Activated CD4-positive, alpha-beta T cell treated with anti-CD3 and anti-CD28 coated beads, Interleukin-2, amount 10 ng/mL, durations not matched to agents 24 days and 14 days (primary cell): ENCODE measurements at regions not wholly inside any gene's neighbourhood (a gene's known extent, or its start where the extent isn't known, plus 50 kb on each side); places are given as distances from the start of the nearest gene placed in this dataset.
"Not testable (repeated sequence)": the region's sequence is repeated elsewhere in the genome, so short reads cannot be mapped to it uniquely, and the experiment has no call there.

Experiments used
- DNase-seq: peaks from one replicate; pipeline ENCODE4 v3.0.0; 2022
- H3K27ac Mint-ChIP-seq: one replicate; pipeline ENCODE4 v1.8.0; 2022; ENCODE audit warnings: mild to moderate bottlenecking, mixed read lengths
- H3K27me3 Mint-ChIP-seq: one replicate; pipeline ENCODE4 v1.8.0; 2022; ENCODE audit warnings: mixed read lengths
- H3K36me3 Mint-ChIP-seq: one replicate; pipeline ENCODE4 v1.8.0; 2022; ENCODE audit warnings: low read depth, mild to moderate bottlenecking, mixed read lengths
- H3K4me1 Mint-ChIP-seq: one replicate; pipeline ENCODE4 v1.8.0; 2021; ENCODE audit warnings: mixed read lengths
- H3K4me3 Mint-ChIP-seq: one replicate; pipeline ENCODE4 v1.8.0; 2022; ENCODE audit warnings: mild to moderate bottlenecking, moderate library complexity, mixed read lengths
- H3K9me3 Mint-ChIP-seq: one replicate; pipeline ENCODE4 v1.8.0; 2021; ENCODE audit warnings: mixed read lengths
- intact Hi-C: fragments of 100-400 bp; cut with micrococcal nuclease; formaldehyde crosslinking; loops from one replicate; pipeline ENCODE4 v1.15.1; 2023

DNA sequence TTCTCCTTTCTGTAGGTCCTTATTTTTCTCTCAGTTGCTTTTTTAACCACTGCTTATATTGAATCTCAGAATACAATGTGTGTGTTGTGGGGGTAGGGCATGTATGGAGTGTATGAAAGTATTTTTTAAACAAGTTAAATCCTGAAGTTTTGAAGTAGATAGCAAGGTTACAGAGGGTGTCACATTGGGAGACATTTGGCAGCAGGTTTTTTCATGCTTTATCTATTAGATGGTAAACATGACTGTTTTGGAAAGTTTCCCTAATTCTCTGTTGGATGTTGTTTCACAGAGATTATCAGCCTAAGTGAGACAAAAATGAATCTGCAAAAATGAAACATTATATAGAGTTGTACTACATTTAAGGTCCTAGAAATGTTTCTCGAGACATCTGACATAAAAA is 190.6 kb upstream of the ARPP21 start:
- no peaks in the 10 kb centered on the region for H3K9me3 Mint-ChIP-seq
- no peaks in the 10 kb centered on the region for H3K4me1 Mint-ChIP-seq
- no peak overlapping the region for H3K27ac Mint-ChIP-seq
- H3K36me3 Mint-ChIP-seq = no peaks in the 10 kb centered on the region
- intact Hi-C loops = no loop called here
- H3K4me3 Mint-ChIP-seq = no peak overlapping the region
- no peaks in the 10 kb centered on the region for H3K27me3 Mint-ChIP-seq
- no peak for DNase-seq

DNA sequence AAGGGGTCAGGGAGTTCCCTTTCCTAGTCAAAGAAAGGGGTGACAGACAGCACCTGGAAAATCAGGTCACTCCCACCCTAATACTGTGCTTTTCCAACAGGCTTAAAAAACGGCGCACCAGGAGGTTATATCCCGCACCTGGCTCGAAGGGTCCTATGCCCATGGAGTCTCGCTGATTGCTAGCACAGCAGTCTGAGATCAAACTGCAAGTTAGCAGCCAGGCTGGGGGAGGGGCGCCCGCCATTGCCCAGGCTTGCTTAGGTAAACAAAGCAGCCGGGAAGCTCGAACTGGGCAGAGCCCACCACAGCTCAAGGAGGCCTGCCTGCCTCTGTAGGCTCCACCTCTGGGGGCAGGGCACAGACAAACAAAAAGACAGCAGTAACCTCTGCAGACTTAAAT is 184.5 kb upstream of the ARPP21 start:
- H3K27ac Mint-ChIP-seq, H3K4me3 Mint-ChIP-seq, DNase-seq, intact Hi-C loops, H3K4me1 Mint-ChIP-seq, H3K36me3 Mint-ChIP-seq, H3K27me3 Mint-ChIP-seq, H3K9me3 Mint-ChIP-seq: not testable (repeated sequence)

DNA sequence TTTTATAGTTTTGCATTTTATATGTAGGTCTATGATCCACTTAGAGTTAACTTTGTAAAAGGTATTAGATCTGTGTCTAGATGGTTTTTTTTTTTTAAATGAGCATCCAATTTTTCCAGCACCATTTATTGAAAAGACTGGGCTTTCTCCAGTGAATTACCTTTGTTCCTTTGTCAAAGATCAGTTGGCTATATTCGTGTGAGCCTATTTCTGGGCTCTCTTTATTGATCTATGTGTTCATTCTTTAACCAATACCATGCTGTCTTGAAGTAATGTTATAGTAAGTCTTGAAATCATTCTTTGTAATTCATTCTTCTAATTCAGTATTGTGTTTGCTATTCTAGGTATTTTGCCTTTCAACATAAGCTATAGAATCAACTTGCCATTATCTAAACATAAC is 165.4 kb upstream of the ARPP21 start:
- Mint-ChIP-seq H3K4me3 (no peak overlapping the region), H3K4me1 (no peaks in the 10 kb centered on the region), H3K36me3 (no peaks in the 10 kb centered on the region), H3K9me3 (no peaks in the 10 kb centered on the region), H3K27me3 (no peaks in the 10 kb centered on the region), H3K27ac (no peak overlapping the region)
- DNase-seq = no peak
- intact Hi-C loops = no loop called here

DNA sequence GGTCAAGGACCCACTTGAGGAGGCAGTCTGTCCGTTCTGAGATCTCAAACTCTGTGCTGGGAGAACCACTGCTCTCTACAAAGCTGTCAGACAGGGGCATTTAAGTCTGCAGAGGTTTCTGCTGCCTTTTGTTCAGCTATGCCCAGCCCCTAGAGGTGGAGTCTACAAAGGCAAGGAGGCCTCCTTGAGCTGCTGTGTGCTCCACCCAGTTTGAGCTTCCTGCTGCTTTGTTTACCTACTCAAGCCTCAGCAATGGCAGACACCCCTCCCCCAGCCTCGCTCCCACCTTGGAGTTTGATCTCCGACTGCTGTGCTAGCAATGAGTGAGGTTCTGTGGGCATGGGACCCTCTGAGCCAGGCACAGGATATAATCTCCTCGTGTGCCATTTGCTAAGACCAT is 156.8 kb upstream of the ARPP21 start:
- DNase-seq, H3K9me3 Mint-ChIP-seq, H3K27me3 Mint-ChIP-seq, H3K27ac Mint-ChIP-seq, intact Hi-C loops, H3K4me1 Mint-ChIP-seq, H3K36me3 Mint-ChIP-seq, H3K4me3 Mint-ChIP-seq: not testable (repeated sequence)

DNA sequence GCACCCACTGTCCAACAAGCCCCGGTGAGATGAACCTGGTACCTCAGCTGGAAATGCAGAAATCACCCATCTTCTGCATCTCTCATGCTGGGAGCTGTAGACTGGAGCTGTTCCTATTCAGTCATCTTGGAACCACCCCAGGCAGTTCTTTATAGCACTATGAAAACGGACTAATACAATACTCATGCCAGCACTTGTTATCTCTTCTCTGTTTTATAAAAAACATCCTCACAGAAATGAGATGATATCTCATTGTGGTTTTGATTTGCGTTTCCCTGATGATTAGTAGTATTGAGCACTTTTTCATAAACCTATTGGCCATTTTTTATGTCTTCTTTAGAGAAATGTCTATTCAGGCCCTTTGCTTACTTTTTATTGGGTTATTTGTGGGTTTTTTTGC is 156.2 kb upstream of the ARPP21 start:
- H3K4me1 Mint-ChIP-seq = no peaks in the 10 kb centered on the region
- DNase-seq = no peak
- intact Hi-C loops = no loop called here
- no peaks in the 10 kb centered on the region for H3K9me3 Mint-ChIP-seq
- H3K36me3 Mint-ChIP-seq = no peaks in the 10 kb centered on the region
- no peak overlapping the region for H3K27ac Mint-ChIP-seq
- H3K27me3 Mint-ChIP-seq = no peaks in the 10 kb centered on the region
- no peak overlapping the region for H3K4me3 Mint-ChIP-seq

DNA sequence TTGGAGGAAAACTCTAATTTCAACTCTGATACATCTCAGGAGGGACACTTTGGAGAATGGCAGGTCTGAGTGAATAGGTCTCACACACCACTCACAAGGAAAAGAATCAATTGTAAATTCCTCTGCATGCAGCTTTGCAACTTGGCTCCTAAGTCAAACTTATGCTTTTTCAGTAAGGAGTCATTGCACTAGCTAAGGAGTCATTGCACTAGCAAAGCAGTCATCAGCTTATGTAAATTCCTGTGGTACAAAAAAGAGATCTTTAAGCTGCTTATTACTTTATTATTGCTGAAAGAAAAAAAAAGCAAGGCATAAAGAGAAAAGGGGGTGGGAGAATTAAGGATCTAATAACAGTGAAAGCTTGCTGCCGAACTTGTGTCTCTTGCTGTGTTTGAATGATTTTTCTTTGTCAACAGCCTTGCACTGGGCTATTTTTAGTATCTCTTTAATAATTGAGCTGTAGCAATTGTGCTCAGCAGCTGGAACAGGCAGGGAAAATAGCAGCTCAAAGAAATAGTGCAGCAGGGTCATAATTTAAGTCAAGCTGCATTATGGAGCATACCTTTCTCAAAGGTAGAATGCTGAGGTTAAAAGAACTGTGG is 154.3 kb upstream of the ARPP21 start:
- no peak overlapping the region for H3K27ac Mint-ChIP-seq
- H3K4me3 Mint-ChIP-seq = no peak overlapping the region
- intact Hi-C loops = no loop called here
- no peak for DNase-seq
- no peaks in the 10 kb centered on the region for H3K4me1 Mint-ChIP-seq
- no peaks in the 10 kb centered on the region for H3K36me3 Mint-ChIP-seq
- H3K9me3 Mint-ChIP-seq = no peaks in the 10 kb centered on the region
- H3K27me3 Mint-ChIP-seq = no peaks in the 10 kb centered on the region

DNA sequence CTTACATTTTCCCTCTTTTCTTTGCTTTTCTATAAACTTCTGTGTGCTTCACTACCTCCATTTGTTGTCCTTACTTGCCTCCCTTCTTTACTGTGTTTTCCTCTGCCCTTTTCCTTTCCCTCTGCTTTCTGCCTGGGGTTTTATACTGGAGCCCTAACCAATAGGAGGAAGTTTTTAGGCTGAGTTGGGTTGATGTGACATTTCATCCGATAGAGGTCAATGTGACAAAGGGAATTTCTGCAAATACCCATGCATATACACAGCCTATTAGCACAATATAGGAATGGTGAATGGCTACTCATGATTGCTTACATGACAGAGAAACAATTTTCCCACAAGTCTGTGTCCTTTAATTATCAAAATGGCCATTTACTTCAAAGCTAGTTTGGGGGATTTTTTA is 153.0 kb upstream of the ARPP21 start:
- intact Hi-C loops = no loop called here
- Mint-ChIP-seq H3K9me3 (no peaks in the 10 kb centered on the region), H3K4me3 (no peak overlapping the region), H3K27me3 (no peaks in the 10 kb centered on the region), H3K4me1 (no peaks in the 10 kb centered on the region), H3K36me3 (no peaks in the 10 kb centered on the region), H3K27ac (no peak overlapping the region)
- DNase-seq = no peak

DNA sequence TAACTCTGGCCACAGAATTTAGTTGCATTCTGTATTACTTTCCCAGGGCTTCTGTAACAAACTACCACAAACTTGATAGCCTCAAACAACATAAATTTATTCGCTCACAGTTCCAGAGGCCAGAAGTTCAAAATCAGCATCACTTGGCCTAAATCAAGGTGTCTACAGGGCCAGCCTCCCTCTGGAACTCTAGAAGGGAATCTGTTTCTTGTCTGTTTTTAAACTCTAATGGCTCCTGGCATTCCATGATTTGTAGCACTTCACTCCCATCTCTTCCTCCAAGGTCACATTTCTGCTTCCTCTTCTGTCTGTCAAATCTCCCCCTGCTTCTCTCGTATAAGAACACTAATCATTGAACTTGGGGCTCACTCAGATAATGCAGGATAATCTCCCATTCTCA is 151.9 kb upstream of the ARPP21 start:
- intact Hi-C loops = no loop called here
- Mint-ChIP-seq H3K27ac (no peak overlapping the region), H3K36me3 (no peaks in the 10 kb centered on the region), H3K27me3 (no peaks in the 10 kb centered on the region), H3K4me1 (no peaks in the 10 kb centered on the region), H3K9me3 (no peaks in the 10 kb centered on the region), H3K4me3 (no peak overlapping the region)
- DNase-seq = no peak

DNA sequence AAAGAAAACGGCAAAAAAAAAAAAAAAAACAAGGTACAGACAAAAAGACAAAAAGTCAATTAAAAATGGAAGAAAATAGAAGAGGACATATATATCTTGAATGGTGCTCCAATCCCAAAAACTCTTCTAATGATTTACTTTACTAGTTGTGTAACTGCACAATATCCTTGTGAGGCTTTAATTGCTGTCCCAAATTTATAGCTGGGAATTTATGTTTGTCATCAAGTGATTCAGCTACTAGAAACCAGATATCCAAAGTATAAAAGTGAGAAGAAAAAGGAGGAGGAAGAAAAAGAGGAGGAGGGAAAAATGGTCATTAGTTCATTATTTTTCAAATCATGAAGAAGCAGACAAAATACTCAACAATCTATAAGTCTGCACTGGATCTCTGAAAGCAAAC is 150.8 kb upstream of the ARPP21 start:
- H3K27ac Mint-ChIP-seq = no peak overlapping the region
- H3K27me3 Mint-ChIP-seq = no peaks in the 10 kb centered on the region
- H3K36me3 Mint-ChIP-seq = no peaks in the 10 kb centered on the region
- intact Hi-C loops = no loop called here
- no peaks in the 10 kb centered on the region for H3K4me1 Mint-ChIP-seq
- no peaks in the 10 kb centered on the region for H3K9me3 Mint-ChIP-seq
- no peak for DNase-seq
- no peak overlapping the region for H3K4me3 Mint-ChIP-seq

DNA sequence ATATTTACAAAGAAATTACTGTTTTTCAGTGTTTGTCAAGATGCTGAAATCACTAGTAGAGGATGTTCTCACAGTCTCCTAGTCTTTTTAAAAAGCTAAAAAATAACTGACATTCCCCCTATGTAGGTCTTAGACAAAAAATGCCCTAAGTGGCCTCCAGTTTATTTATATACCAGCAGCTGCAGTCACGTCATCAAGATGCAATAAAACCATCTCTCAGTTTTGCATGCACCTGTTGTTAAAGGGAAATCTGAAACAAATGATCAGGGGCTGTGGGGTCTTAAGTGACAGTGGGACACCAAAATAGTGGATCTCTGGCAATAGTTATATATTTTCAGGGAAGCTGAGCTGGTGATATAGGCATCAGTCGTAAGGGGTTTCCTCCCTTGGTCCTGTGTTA is 146.5 kb upstream of the ARPP21 start:
- no peaks in the 10 kb centered on the region for H3K9me3 Mint-ChIP-seq
- intact Hi-C loops = no loop called here

DNA sequence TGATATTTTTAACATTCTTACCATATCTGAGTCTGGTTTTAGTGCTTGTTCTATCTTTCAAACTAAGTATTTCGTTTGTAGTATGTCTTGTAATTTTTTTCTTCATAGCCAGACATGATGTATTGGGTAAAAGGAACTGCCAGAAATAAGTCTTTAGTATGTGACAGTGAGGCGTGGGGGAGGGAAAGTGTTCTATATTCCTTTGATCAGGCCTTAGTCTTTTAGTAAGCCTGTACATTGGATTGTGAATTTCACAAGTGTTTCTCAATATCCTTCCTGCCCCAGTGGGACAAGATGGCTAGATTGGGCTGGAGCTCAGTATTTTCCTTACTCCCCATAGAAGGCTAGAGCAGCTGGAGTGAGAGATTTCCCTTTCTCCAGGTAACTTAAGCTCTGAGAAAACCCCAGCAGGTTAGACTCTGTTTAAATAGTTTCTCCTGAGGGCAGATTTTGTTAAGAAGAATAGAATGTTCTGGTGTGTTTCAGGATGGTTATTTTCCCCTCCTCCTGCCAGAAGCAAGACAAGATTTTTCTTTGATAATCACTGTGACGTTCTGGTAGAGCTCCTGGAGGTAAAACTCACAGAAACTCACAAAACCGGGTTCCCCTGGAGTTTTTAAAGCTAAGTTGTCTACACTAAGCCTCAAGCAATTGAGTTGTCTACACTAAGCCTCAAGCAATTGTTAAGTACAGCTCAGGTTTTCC is 140.7 kb upstream of the ARPP21 start:
- H3K27me3 Mint-ChIP-seq = no peaks in the 10 kb centered on the region
- H3K9me3 Mint-ChIP-seq = no peaks in the 10 kb centered on the region
- DNase-seq = no peak
- no peaks in the 10 kb centered on the region for H3K4me1 Mint-ChIP-seq
- intact Hi-C loops = no loop called here
- no peak overlapping the region for H3K27ac Mint-ChIP-seq
- no peak overlapping the region for H3K4me3 Mint-ChIP-seq
- no peaks in the 10 kb centered on the region for H3K36me3 Mint-ChIP-seq

More for the DNA sequence above, 146.5 kb upstream of the ARPP21 start:
- Mint-ChIP-seq H3K27me3 (no peaks in the 10 kb centered on the region), H3K36me3 (no peaks in the 10 kb centered on the region), H3K27ac (no peak overlapping the region), H3K4me3 (no peak overlapping the region), H3K4me1 (no peaks in the 10 kb centered on the region)
- DNase-seq = no peak

DNA sequence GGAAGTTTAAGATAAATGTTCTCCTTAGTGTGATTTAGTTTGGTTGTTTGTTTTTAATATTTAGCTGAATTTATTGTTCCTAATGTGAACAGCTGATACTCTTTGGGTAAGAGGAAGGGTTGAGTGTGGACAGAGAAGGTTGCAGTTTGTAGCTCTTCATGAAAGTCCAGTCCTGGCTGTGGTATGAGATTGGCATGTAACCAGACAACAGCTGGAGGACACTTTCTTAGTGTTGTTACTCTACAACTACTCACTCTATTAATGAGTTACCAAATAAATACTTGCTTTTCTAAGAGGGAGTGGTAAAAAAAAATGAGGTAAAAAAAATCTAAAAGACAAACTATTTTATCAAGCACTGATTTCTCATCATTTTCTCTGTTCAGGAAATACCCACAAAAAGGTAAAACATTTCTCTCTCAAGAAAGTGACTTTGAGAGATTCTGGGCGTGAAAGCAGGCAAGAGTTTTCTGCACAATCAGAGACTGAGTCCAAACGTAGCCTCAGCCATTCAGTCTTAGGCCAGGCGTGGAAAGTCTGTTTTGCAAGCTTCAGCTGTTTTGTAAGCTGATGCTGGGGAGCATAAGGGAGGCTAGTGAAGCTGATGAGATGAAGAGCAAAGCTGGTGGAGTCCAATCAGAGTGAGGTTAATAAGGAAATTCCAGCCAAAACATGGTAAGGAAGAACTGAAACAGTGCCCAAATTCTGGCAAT is 138.5 kb upstream of the ARPP21 start:
- H3K27me3 Mint-ChIP-seq = no peaks in the 10 kb centered on the region
- intact Hi-C loops = no loop called here
- no peak for DNase-seq
- H3K9me3 Mint-ChIP-seq = no peaks in the 10 kb centered on the region
- no peaks in the 10 kb centered on the region for H3K4me1 Mint-ChIP-seq
- H3K27ac Mint-ChIP-seq = no peak overlapping the region
- H3K4me3 Mint-ChIP-seq = no peak overlapping the region
- no peaks in the 10 kb centered on the region for H3K36me3 Mint-ChIP-seq

DNA sequence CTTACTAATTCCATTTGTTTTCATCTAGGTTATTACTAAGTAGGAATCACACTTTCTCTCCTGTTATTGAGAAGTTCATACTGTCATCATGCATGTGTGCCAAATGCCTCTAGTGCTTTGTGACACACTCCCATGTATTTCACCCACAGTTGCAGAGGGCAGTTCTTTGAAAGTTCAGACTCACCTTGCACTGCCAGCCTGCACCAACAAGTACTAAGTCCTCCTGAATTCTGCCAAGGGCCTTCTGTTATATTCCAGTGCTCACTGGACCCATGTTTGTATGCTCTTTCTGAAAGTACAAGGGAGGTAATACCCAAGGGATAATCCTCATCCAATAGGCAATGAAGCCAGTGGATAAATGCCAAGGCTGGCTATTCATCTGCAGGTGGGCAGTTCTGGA is 136.6 kb upstream of the ARPP21 start:
- no peaks in the 10 kb centered on the region for H3K36me3 Mint-ChIP-seq
- H3K27me3 Mint-ChIP-seq = no peaks in the 10 kb centered on the region
- intact Hi-C loops = no loop called here
- DNase-seq = no peak
- H3K9me3 Mint-ChIP-seq = peaks cover 4% of the 10 kb centered on the region
- H3K27ac Mint-ChIP-seq = no peak overlapping the region
- H3K4me1 Mint-ChIP-seq = no peaks in the 10 kb centered on the region
- no peak overlapping the region for H3K4me3 Mint-ChIP-seq

DNA sequence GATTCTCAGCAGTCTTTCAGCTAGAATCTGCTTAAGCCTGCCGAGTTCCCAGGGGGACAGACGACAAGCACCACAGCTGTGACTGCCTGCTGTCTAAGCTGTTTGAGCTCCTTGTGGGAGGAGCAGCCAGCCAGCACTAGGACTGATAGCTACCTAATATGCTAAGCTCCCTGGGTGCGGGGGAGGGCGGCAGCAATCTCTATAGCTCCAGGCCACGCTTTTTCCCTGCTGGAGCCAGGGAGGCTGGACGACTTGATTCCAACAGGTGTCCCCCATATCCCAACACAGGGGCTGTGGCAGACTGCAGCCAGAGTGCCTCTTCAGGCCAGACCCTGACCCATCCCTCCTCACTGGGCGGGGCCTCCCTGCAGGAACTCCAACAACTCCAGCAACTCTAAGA is 134.1 kb upstream of the ARPP21 start:
- DNase-seq = no peak
- intact Hi-C loops = no loop called here
- Mint-ChIP-seq H3K4me1 (no peaks in the 10 kb centered on the region), H3K36me3 (no peaks in the 10 kb centered on the region), H3K4me3 (no peak overlapping the region), H3K27ac (no peak overlapping the region), H3K9me3 (peaks cover 4% of the 10 kb centered on the region), H3K27me3 (no peaks in the 10 kb centered on the region)
